ENCODE measurements at regions not wholly inside any gene's neighbourhood (a gene's known extent, or its start where the extent isn't known, plus 50 kb on each side); places are given as distances from the start of the nearest gene placed in this dataset.

DNA sequence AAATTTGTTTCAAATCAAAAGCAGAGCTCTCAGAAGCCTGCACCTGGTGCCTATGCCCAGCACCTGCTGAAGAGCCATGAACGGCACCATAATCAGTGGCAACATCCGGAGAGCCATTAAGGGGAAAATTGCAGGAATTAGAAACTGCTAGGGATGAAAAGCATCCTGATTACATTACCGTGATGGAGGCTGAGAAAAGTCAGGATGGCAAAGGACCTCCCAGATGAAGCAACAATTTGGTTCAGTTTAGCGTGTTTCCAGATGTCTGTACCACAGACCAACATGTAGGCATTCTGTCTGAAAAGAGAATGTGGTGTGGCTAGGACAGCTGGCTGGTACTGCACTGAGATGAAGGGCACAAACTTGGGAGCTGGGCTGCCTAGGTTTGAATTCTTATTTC is 106.1 kb downstream of the EOMES start:
- TF ChIP-seq, protein P1, sequence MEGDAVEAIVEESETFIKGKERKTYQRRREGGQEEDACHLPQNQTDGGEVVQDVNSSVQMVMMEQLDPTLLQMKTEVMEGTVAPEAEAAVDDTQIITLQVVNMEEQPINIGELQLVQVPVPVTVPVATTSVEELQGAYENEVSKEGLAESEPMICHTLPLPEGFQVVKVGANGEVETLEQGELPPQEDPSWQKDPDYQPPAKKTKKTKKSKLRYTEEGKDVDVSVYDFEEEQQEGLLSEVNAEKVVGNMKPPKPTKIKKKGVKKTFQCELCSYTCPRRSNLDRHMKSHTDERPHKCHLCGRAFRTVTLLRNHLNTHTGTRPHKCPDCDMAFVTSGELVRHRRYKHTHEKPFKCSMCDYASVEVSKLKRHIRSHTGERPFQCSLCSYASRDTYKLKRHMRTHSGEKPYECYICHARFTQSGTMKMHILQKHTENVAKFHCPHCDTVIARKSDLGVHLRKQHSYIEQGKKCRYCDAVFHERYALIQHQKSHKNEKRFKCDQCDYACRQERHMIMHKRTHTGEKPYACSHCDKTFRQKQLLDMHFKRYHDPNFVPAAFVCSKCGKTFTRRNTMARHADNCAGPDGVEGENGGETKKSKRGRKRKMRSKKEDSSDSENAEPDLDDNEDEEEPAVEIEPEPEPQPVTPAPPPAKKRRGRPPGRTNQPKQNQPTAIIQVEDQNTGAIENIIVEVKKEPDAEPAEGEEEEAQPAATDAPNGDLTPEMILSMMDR (IDR thresholded peaks at IDR 0.05): no peak
- no peak for TF ChIP-seq POLR2A (IDR thresholded peaks at IDR 0.05)

Data from heart left ventricle (tissue), 13 donors.